NAMALWA (cell line): ENCODE measurements at regions not wholly inside any gene's neighbourhood (a gene's known extent, or its start where the extent isn't known, plus 50 kb on each side); places are given as distances from the start of the nearest gene placed in this dataset.
A peak's percentile ranks its signal among the peaks of the same experiment; 100 is the strongest.

Source experiments
- DNase-seq: peaks from one replicate; pipeline ENCODE4 v3.0.0-alpha.2; 2015; ENCODE audit warnings: low spot score

DNA sequence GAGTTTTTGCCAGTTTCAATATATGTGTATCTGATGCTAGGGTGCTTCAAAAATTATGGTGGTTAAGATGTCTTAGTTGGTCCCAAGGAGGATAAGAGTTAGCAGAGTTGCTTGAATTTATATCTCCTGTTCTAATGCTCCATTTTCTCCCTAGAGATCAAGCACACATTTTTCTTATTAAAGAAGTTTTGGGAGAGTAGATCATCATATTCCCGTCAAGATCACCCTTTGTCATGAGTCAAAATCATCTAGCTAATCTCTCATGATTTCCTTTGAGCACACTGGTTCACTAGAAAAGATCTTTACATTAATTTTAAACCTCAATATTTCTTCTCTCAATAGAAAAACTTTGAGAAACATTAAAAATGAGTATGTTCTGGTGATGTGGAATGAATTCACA, 429.9 kb upstream of the SEMA3A start:
- no peak for DNase-seq

DNA sequence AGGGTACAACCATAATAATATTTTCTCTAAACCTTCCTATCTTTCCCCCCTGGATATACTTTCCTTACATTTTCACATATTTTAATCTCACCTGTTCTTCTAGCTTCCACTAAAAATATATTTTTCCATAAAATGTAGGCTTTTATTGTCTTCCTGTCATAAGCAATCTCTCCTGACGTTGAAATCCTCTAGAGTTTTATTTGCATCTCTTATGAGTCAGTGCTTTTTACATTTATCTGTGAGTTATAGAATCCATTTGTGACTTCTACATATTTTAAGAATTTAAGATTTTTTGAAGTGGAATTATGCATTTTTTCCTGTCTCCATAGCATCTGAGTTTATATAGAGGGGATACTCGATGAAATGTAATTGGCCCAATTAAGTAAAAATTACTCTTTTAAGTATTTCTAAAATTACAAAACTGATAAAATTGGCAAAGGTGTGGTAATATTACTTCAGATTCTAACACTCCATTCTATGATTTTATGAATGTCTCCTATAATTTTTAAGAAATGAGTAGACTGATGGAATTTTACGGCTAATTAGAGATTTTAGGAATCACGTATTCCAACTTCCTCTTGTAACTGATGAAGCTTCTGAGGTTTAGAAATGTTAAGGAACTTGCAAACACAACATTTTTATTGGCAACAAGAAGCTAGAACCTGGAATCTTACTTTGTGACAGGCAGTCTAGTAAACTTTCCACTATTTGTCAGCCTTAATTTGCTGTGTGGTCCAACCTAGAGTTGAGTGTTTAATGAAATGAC, 422.9 kb upstream of the SEMA3A start:
- no peak for DNase-seq

DNA sequence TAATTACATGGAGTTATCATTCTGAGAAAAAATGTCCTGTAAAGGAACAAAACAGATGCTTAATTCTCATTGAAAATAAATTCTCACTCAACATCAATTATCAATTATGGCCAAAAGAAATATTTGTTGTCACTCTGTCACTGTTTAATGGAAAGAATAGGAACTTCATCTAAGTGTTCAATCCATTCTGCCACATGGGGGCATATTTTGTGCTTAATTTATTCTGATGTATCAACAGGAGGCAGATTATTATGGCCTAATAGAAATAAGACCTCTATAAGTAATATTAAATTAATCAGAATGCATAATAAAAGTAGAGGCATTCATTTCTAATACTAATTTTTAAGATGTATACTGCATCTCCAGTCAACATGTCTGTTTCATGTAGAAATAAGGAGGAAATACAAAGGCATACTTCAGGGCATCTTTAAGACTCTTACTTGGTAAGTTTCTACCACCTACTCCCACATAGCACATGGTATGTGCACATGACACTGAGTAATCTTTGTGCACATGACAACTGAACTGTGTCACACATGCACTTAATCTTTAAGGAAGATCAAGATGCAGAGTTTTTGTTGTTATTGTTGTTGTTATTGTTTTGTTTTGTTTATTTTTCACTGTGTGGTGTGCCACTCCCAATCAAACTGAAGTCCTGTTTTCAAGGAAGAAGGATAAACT, 420.4 kb upstream of the SEMA3A start:
- DNase-seq = peak; percentile 24

DNA sequence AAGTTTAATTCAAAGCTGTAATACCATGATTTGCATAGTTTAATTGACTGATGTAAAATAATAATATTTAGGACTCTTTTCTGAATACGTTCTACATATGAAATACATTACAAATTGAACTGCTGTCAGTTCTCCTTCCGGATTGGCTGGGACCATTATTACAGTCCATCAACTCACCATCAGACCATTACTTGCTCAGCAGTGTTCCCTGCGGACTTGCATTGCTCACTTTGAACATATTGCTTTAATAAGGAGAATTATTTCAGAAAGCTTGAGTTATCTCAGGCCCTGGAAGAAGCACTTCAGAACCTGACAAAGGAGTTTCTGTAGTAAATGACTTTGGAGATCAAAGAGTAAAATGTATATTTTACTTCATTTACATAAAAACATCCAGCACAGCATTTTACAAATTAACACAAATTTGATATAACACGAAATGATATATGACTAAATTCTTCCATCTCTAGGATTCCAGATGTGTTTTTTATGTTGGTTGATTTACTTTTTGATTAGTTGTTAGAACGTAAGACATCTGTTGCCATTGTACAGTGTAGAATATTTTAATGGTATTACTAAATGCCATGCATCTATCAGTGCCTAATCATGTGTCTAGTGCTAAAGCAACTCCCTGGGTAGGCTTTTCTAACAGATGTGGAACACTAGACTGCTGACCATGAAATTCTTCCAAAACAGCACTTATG, 418.5 kb upstream of the SEMA3A start:
- DNase-seq = no peak

DNA sequence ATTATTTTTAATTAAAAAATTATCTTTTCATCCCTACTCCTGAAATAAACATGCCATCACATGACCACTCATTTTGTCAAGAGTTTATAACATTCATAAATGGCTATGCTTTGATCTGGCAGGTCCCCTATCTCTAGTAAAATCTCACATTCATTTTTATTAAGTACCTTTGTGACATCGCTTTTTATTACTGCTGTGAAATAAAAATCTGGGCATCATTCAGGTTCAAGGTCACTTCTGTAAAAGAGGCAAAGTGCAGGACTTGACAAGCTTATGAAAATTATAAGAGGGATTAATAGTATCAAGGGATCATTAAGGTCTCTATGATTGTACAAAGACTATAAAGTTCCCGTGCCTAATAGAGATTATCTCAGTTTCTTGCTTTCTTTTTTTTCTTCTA, 416.8 kb upstream of the SEMA3A start:
- DNase-seq = no peak

DNA sequence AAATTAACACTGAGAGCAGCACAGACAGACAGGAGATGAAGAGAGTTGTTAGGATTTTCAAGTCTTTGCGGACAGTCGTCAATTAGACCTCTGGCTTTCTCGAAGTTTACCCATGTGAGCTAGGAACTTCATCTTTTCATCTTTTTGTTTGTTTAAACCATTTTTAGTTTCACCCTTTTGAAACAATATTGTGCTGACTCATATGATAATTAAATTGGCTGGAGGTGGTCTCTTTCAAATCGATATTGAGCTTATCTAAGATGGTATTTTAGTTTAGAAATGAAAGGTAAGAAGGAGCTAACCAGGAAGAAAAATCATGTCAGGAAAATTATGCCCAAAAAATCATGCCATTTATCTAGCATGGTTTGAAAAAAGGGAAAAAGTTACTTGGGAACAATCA, 415.8 kb upstream of the SEMA3A start:
- DNase-seq = no peak

DNA sequence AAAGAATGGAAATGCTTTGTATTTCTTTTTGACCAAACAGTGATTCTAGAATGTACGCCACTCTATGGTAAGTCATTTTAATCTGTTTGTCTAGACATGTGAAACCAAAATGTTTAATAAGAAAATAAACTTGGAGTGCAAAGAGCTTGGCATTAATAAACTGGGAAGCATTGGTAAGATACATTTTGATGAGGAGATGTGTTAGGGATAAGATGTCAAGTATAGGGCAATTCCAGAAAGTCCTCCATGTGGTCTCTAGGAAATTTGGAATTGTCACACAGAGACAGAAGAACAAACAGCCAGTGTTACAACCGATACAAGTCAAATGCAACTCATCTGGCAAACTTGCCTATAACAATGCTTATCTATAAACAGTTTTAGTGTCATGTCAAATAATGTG, 410.7 kb upstream of the SEMA3A start:
- DNase-seq = no peak

DNA sequence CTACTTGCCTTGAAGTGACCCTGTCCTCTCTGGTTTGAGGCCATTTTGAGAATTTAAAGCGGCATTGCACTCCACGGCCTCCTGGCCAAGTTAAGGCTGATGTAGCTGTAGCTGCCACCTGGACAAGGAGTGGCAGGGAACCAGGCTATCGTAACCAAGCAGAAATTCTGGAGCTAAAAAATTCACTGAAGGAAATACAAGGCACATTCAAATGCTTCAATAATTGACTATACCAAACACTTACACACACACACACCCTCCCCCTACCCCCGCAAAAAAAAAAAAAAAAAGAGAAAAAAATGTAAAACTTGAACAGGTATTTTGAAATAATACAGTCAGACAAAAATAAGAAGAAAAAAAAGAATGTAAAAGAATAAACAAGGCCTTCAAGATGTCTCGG, 409.0 kb upstream of the SEMA3A start:
- no peak for DNase-seq

DNA sequence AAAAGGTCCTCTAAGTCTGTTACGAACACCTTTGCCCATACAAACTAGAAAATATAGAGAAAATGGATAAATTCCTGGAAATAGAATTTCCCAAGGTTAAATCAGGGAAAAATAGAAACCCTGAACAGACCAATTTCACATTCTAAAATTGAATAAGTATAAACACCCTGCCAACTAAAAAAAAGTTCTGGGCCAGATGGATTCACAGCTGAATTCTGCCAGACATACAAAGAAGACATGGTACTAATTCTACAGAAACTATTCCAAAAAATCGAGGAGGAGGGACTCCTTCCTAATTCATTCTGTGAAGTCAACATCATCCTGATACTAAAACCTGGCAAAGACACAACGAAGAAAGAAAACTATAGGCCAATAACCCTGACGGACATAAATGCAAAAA, 400.4 kb upstream of the SEMA3A start:
- DNase-seq = no peak

DNA sequence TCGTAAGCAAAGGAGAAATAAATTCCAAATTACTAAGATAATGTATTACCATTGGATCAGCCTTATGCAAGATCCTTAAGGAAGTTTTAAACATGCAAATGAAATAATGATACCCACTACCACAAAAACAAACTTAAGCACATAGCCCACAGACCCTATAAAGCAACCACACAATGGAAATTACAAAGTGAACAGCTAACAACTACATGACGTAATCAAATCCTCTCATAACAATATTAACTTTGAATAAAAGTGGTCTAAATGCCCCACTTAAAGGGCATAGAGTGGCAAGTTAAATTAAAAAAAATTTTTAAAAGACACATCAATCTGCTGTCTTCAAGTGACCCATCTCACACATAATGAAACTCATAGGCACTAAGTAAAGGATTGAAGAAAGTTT, 397.3 kb upstream of the SEMA3A start:
- DNase-seq = no peak

DNA sequence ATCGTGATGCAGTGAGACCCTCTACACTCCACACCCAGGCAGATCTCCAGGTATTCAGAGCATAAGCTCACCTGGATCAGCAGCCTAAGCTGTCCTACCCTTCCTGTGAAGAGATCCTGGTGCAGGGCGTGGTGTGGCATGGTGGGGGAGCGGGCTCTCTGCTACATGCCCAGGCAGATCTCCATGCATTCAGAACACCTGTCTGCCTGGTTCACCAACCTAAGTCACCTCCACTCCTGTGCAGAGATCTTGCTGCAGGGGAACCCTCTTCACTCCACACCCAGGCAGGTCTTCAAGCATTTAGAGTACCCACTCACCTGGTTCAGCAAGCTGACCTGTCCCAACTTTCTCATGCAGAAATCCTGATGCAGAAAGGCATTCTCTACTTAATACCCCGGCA, 394.4 kb upstream of the SEMA3A start:
- no peak for DNase-seq

DNA sequence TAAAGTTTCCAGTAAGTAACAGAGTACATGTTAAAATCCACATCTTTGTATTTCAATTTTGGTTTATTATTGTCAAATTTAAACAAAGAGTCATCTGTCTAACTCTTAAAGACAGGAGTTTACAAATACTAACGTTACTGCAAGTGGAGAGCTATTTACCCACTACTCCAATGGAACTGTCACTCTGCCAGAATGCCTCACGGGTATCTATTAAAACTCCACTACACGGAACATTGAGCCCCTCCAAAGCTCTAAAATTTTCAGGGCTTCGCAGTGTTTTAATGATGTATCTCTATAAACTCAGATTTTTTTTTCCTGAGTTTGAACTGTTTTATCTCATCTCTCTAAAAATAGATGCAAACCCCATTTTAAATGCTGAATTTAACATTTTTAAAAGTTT, 388.7 kb upstream of the SEMA3A start:
- no peak for DNase-seq

DNA sequence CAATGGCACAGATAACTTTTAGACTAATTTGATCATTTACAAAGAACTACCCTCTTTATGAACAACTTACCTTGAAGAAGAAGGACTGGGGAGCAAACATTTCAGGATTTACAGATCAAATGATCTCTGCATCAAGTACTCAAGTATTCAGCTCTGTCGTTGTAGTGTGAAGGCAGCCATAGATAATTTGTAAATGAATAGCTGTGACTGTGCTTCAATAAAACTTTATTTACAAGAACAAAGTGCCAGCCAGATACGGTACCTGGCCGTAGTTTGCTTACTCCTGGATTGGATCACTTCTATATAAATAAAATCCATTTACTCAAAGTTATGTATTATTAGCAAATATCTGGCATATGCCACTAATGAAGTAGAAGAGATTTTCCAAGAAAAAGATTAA, 388.2 kb upstream of the SEMA3A start:
- DNase-seq = no peak

DNA sequence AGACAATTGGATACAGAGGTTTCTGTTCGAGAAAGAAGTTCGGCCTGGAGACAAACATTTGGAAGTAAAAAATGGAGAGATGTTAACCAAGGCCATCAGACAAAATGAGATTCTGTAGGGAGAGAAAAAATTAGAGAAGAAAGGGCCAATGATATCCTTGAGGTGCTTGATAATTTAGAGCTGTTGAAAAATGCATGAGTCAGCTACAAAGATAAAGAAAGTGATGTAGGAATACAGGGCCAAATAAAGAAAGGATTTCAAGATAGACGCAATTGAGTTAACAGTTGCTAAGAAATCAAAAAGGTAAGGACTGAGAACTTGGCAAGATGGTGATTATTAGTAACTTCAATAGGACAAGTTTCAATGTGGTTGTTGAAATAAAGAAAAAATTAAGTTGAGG, 384.2 kb upstream of the SEMA3A start:
- DNase-seq = no peak

DNA sequence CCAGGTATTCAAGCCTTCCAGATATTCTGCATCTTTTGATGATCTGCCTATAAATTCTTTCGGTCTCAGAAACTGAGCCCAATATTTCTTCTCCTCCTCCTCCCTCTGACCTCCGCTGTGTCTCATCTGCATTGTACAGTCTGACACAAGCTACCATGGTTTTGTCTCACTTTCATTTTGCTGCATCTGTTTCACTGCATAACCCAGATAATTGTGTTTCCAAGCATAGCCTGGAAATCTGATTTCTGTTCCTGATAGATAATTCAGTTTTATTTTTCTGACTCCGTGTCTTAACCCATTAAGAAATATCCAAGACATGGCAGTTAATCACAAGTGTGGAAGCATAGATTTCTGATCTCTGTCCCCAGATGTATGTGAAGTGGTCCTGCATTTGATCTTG, 374.2 kb upstream of the SEMA3A start:
- no peak for DNase-seq

DNA sequence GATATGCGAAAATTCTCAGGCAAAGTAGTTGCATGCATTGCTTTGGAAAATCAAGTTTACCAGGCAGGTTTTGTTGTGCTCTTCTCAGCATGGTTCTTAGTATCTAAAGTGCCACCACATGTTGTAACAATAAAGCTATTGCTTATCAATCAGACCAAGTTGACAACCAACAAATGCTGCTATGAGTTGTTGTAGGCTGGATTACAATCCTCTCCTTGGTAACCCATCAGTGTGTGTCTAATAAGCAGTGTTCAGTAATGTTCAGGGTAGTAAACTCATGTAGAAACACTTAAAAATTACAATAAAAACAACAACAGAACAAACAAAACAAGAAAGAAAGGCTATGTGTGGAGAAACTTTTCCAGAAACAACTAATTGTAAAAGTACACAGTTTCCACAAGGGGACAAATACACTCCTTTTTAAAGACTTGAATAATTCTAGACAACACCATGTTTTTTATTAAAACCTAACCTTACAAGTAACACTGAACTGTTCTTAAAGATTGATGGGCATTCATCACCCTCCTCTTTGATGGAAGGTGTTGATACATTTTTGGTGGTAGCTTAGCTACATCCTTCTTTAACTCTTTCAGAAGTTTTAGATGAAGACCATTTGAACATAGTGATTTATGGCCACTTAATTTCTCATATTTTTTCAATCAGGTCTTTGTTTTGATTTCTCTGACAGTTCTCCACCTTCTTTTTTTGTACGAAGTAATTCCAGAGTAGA, 370.9 kb upstream of the SEMA3A start:
- no peak for DNase-seq

DNA sequence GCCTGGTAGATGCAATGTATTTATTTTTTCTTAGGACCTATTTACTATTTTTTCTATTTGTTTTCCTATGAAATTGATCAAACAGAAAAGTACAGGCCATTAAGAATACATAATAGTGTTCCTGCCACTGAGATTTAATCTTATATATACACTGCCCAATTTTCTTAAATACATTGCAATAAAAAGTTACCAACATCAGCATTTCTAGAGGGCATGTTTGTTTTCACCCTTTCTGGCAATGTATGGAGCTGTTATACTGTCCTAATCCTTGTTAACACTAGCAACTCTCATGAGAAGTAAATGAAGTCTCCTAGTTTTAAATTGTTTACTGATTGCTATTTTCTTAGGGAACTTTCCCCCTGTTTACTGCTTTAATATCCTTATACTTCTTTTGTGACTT, 359.1 kb upstream of the SEMA3A start:
- DNase-seq = no peak

DNA sequence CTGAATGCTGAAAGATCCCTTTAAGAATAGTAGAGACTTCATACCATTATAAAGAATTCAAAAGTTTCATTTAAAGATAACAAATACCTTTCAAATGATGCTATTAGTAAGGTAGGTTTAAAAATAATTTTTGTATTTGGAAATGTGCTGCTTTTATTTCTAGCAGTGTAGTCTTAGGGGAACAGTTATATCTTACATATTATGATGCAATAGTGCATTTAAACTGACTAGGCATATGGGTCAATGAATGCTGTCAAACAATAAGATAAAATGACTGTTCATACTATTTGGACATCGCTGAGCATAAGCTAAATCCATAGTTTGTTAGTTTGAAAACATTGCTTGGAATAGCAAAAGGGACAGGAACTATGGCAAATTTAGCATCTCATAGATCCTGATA, 354.8 kb upstream of the SEMA3A start:
- DNase-seq = no peak

DNA sequence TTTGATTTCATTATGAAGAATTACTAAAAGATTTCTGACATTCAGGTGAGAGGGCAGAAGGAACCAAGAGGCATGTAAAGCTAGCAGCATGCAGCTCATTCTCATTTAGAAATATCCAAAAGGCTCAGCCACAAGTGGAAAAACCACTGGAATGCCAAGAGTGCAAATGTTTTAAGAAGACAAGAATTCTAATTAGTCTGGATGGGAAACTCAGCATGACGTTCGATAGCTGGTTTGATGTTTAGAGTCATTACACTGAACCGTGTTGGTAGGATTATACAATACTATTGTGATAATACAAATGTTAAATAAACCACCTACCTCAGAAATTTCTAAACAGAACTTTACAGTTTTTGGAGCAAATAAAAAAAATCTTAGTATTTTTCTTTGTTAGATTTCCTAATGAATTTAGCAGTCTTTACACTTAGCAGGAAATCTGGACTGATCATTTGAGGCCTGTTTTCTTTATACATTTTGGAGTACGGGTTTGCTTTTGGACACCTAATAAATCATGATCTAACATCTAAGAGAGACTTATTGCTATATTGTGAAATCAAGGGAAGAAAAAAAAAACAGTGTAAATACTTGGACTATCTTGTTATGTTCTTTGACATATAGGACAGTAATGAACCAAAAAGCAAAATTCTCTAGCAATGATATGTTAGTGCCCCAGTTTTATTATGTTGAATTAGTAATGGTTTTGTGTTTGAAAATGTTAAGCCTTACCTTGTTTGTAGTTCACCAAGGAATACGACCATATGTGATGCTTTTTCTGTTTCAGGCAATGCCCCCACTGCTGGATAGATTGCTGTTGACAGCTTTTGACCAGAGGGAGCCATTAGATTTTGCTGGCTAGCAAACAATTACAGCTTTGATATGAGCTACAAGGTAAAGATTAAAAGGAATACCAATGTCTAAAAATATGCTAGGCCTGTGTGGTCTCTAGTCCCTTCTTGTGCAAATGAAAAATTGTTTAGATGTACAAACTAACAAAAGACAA, 354.1 kb upstream of the SEMA3A start:
- no peak for DNase-seq

DNA sequence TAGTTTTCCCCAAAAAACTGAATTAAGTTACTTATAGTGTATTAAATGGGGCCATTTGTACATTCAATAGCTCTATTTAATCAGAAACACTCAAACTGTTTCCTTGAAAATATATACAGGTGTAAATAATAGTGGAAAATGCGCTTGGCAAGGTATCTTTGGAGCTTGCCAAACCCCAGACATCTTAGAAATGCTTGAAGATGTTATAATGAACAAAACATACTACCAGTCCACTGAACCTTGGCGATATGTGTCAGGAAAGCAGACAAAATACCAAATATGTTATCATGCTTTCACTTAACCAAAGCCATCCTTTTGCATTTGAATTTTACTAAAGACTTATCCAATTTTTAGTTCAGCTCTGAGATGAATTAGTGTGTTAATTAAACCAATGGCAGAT, 352.7 kb upstream of the SEMA3A start:
- no peak for DNase-seq

DNA sequence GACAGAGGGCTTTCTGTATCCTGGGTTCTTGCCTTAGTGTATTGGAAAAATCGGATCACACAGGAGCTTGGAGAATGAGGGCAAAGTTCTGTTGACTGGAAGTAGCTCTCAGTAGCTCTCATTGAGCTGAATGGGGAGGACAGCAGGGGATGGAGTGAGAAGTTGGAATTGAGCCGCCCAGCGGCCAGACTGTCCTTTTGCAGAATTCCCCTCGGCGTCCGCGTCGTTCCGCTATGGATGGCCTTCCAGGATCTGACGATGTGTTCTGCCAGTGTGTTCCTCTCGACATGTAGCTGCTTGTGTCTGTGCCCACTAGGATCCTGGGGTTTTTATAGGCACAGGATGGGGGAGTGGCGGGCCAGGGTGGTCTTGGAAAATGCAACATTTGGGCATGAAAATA, 351.8 kb upstream of the SEMA3A start:
- DNase-seq = no peak
